Natural killer cell (primary cell): ENCODE measurements at regions not wholly inside any gene's neighbourhood (a gene's known extent, or its start where the extent isn't known, plus 50 kb on each side); places are given as distances from the start of the nearest gene placed in this dataset.

Source experiments
- ATAC-seq, 3 donors: fragments of 150-1000 bp in 2 of 3; fragments of 200-7000 bp in 1 of 3; cut with Tn5 transposase; 1 replicate in 1 of 3; 2 replicates in 2 of 3; pipeline ENCODE4 v1.10.0; 2021; ENCODE audit warnings: mild to moderate bottlenecking in 2 of 3, moderate library complexity in 2 of 3
- DNase-seq, 2 donors: peaks; one replicate each; pipeline versions ENCODE4 v3.0.0 to v3.0.0-alpha.2; 2013 to 2021; ENCODE audit warnings: mixed read lengths in 1 of 2
- H3K27ac ChIP-seq: one replicate; pipeline ENCODE4 v1.5.1; 2013; ENCODE audit warnings: mild to moderate bottlenecking, low read length
- H3K27me3 ChIP-seq: one replicate; pipeline ENCODE4 v1.6.1; 2013; ENCODE audit warnings: low read length; ENCODE audit not compliant: control insufficient read depth, insufficient read depth
- H3K36me3 ChIP-seq: one replicate; pipeline ENCODE4 v1.6.1; 2013; ENCODE audit warnings: low read length; ENCODE audit not compliant: control insufficient read depth, insufficient read depth
- H3K4me1 ChIP-seq: one replicate; pipeline ENCODE4 v1.6.1; 2013; ENCODE audit warnings: low read length; ENCODE audit not compliant: control insufficient read depth, insufficient read depth
- H3K4me3 ChIP-seq: one replicate; pipeline ENCODE4 v1.5.1; 2013; ENCODE audit warnings: low read length
- H3K9me3 ChIP-seq: one replicate; pipeline ENCODE4 v1.6.1; 2013; ENCODE audit warnings: low read length; ENCODE audit not compliant: control insufficient read depth, insufficient read depth
- H3K27ac Mint-ChIP-seq, 2 donors: one replicate each; pipeline ENCODE4 v1.8.0; 2022; ENCODE audit warnings: mild to moderate bottlenecking in 2 of 2, mixed read lengths in 2 of 2, moderate library complexity in 1 of 2
- H3K27me3 Mint-ChIP-seq, 2 donors: one replicate each; pipeline ENCODE4 v1.8.0; 2022; ENCODE audit warnings: low read depth in 2 of 2, mixed read lengths in 2 of 2
- H3K36me3 Mint-ChIP-seq: one replicate; pipeline ENCODE4 v1.8.0; 2022; ENCODE audit warnings: mixed read lengths
- H3K4me1 Mint-ChIP-seq, 2 donors: one replicate each; pipeline ENCODE4 v1.8.0; 2022; ENCODE audit warnings: mixed read lengths in 2 of 2
- H3K4me3 Mint-ChIP-seq: one replicate; pipeline ENCODE4 v1.8.0; 2022; ENCODE audit warnings: mild to moderate bottlenecking, moderate library complexity, mixed read lengths
- H3K9me3 Mint-ChIP-seq, 2 donors: one replicate each; pipeline ENCODE4 v1.8.0; 2022; ENCODE audit warnings: mixed read lengths in 2 of 2
- CTCF ChIP-seq: fragments of 200-600 bp; IDR thresholded peaks from one replicate; pipeline ENCODE4 v1.8.0; 2022; ENCODE audit warnings: antibody characterized with exemption
- WGBS: methylation state at CpG from one replicate; pipeline ENCODE4 v1.1.7; 2013; ENCODE audit warnings: missing lambda C conversion rate; ENCODE audit not compliant: insufficient coverage; 5-methylcytosine and 5-hydroxymethylcytosine counted together
- intact Hi-C: fragments of 100-400 bp; cut with micrococcal nuclease; formaldehyde crosslinking; loops from one replicate; pipeline ENCODE4 v1.14.2; 2022

DNA sequence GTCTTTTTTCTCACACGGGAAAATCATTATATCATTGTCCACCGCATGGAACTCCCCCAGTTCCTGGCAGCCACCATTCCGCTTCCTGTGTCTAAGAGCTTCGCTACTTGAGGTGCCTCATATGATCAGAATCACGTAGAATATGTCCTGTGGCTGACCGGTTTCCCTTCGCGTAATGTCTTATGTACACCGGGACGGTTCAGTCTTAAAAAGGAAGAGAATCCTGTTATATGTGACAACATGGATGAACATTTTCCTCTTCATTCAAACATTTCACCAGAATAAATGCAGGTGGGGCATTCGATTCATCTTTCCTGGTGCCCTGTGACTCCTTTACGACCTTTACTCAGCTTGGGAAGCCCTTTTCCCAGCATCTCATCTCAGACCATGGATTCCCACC, 131.7 kb upstream of the TWIST2 start:
- no peaks in the 10 kb centered on the region for H3K9me3 Mint-ChIP-seq
- intact Hi-C loops = no loop called here
- no peak overlapping the region for H3K4me3 Mint-ChIP-seq
- ATAC-seq (no peak), DNase-seq (no peak)
- 82% methylated on average over 12 of the region's 12 CpGs for WGBS
- no peaks in the 10 kb centered on the region for H3K36me3 ChIP-seq
- H3K4me1 Mint-ChIP-seq = no peaks in the 10 kb centered on the region
- H3K9me3 ChIP-seq = no peaks in the 10 kb centered on the region
- peaks cover 6 to 8% of the 10 kb centered on the region in 2 donors for H3K27me3 Mint-ChIP-seq
- no peaks in the 10 kb centered on the region for H3K4me1 ChIP-seq
- no peak overlapping the region for H3K4me3 ChIP-seq
- TF ChIP-seq CTCF = no peak
- no peaks in the 10 kb centered on the region for H3K36me3 Mint-ChIP-seq
- peaks cover 2% of the 10 kb centered on the region for H3K27me3 ChIP-seq
- H3K27ac ChIP-seq = no peak overlapping the region
- no peak overlapping the region for H3K27ac Mint-ChIP-seq

DNA sequence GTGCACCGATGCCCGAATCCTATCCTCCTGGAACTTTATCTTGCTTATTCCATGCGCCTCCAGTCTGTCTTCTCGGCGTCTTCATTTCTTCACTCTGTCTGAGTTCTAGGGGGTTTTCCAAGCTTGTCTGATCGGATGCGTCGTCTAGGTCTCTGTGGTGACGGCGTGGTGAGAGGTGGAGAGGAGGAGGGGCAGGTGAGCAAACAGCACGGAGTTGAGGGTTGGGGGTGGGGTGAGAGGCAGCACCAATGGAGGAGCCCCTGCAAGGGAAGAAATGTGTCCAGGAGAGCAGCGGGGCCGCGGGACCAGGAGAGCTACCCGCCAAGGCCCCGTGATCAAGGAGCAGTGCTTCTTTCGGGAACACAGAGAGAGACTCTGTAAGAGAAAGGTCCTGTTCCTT, 131.3 kb upstream of the TWIST2 start:
- Histone ChIP-seq H3K9me3 (no peaks in the 10 kb centered on the region), H3K4me1 (no peaks in the 10 kb centered on the region), H3K27ac (no peak overlapping the region), H3K27me3 (peaks cover 2% of the 10 kb centered on the region), H3K4me3 (no peak overlapping the region), H3K36me3 (no peaks in the 10 kb centered on the region)
- no peaks in the 10 kb centered on the region for H3K36me3 Mint-ChIP-seq
- peaks cover 6 to 8% of the 10 kb centered on the region in 2 donors for H3K27me3 Mint-ChIP-seq
- 74% methylated on average over 17 of the region's 17 CpGs for WGBS
- intact Hi-C loops = no loop called here
- H3K4me3 Mint-ChIP-seq = no peak overlapping the region
- H3K9me3 Mint-ChIP-seq = no peaks in the 10 kb centered on the region
- no peak for DNase-seq
- H3K4me1 Mint-ChIP-seq = no peaks in the 10 kb centered on the region
- ATAC-seq = no peak
- TF ChIP-seq CTCF = no peak
- no peak overlapping the region for H3K27ac Mint-ChIP-seq

DNA sequence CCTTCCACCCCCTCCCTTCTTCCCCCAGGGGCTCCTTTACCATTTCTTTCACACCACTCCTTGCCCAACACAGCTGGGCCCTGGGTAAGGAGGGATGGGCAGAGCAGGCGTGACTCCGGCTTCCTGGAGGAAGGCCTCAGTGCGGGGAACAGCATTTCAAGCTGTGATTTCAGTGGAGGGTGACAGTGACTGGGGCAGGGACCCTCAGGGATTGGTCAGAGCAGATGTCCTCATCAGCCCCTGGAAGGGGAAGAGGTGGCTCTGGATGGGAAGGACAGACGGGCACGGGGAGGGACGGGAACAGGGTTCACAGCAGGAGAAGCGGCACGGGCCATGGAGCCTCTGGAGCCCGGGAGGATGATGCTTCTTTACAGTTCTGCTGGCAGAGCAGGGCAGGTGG, 130.8 kb upstream of the TWIST2 start:
- DNase-seq = no peak
- Histone ChIP-seq H3K4me3 (no peak overlapping the region), H3K4me1 (no peaks in the 10 kb centered on the region), H3K27ac (no peak overlapping the region), H3K27me3 (peaks cover 2% of the 10 kb centered on the region), H3K36me3 (no peaks in the 10 kb centered on the region), H3K9me3 (no peaks in the 10 kb centered on the region)
- Mint-ChIP-seq H3K9me3 (no peaks in the 10 kb centered on the region), H3K27me3 (peaks cover 6 to 8% of the 10 kb centered on the region in 2 donors), H3K4me1 (no peaks in the 10 kb centered on the region), H3K4me3 (no peak overlapping the region), H3K36me3 (no peaks in the 10 kb centered on the region), H3K27ac (no peak overlapping the region)
- 83% methylated on average over 9 of the region's 9 CpGs for WGBS
- intact Hi-C loops = no loop called here
- TF ChIP-seq CTCF = no peak
- ATAC-seq = no peak

- WGBS = 90% methylated on average over 10 of the region's 10 CpGs
- intact Hi-C loops = no loop called here
Measured at GRCh38 chr2:238719641-238720040, 128.2 kb upstream of the TWIST2 start.

More at GRCh38 chr2:238719641-238720040, 128.2 kb upstream of the TWIST2 start:
- no peaks in the 10 kb centered on the region for H3K4me1 ChIP-seq
- no peaks in the 10 kb centered on the region for H3K4me1 Mint-ChIP-seq
- no peaks in the 10 kb centered on the region for H3K9me3 ChIP-seq
- H3K27ac Mint-ChIP-seq = no peak overlapping the region
- TF ChIP-seq CTCF = no peak
- H3K27me3 Mint-ChIP-seq = peaks cover 7 to 13% of the 10 kb centered on the region in 2 donors
- ATAC-seq (no peak), DNase-seq (no peak)
- peaks cover 2% of the 10 kb centered on the region for H3K27me3 ChIP-seq
- no peaks in the 10 kb centered on the region for H3K36me3 ChIP-seq
- H3K4me3 ChIP-seq = no peak overlapping the region
- no peak overlapping the region for H3K27ac ChIP-seq
- H3K9me3 Mint-ChIP-seq = no peaks in the 10 kb centered on the region
- H3K4me3 Mint-ChIP-seq = no peak overlapping the region
- no peaks in the 10 kb centered on the region for H3K36me3 Mint-ChIP-seq
